Superior temporal gyrus (tissue), 1 donor: ENCODE measurements at regions not wholly inside any gene's neighbourhood (a gene's known extent, or its start where the extent isn't known, plus 50 kb on each side); places are given as distances from the start of the nearest gene placed in this dataset.
"Not testable (repeated sequence)": the region's sequence is repeated elsewhere in the genome, so short reads cannot be mapped to it uniquely, and the experiment has no call there.

Experiments used
- DNase-seq: peaks from one replicate; pipeline ENCODE4 v3.0.0-alpha.2; 2016; ENCODE audit errors: extremely low spot score

- DNase-seq = no peak
Measured at GRCh38 chr22:49659924-49660315, 167.8 kb downstream of the BRD1 start.

GRCh38 chr22:49659281-49659923 lies 168.3 kb downstream of the BRD1 start:
- no peak for DNase-seq

GRCh38 chr22:49658902-49659280 lies 168.8 kb downstream of the BRD1 start:
- no peak for DNase-seq

GRCh38 chr22:49657974-49658590 lies 169.6 kb downstream of the BRD1 start:
- DNase-seq = no peak

GRCh38 chr22:49657275-49657973 lies 170.2 kb downstream of the BRD1 start:
- no peak for DNase-seq

GRCh38 chr22:49656883-49657274 lies 170.8 kb downstream of the BRD1 start:
- not testable (repeated sequence) for DNase-seq

GRCh38 chr22:49656291-49656851 lies 171.3 kb downstream of the BRD1 start:
- no peak for DNase-seq

- DNase-seq = no peak
Measured at GRCh38 chr22:49655168-49655812, 172.4 kb downstream of the BRD1 start.

GRCh38 chr22:49650336-49651241 lies 177.1 kb downstream of the BRD1 start:
- DNase-seq = no peak

- DNase-seq = no peak
Measured at GRCh38 chr22:49649166-49650068, 178.3 kb downstream of the BRD1 start.

GRCh38 chr22:49648053-49648452 lies 179.6 kb downstream of the BRD1 start:
- DNase-seq = no peak

- no peak for DNase-seq
Measured at GRCh38 chr22:49647627-49648026, 180.0 kb downstream of the BRD1 start.

GRCh38 chr22:49646876-49647275 lies 180.8 kb downstream of the BRD1 start:
- DNase-seq = no peak

- DNase-seq = no peak
Measured at GRCh38 chr22:49645791-49646550, 181.7 kb downstream of the BRD1 start.

GRCh38 chr22:49645257-49645656 lies 182.4 kb downstream of the BRD1 start:
- no peak for DNase-seq

GRCh38 chr22:49643998-49644397 lies 183.7 kb downstream of the BRD1 start:
- DNase-seq = no peak

GRCh38 chr22:49643466-49643865 lies 184.2 kb downstream of the BRD1 start:
- DNase-seq = no peak

- DNase-seq = no peak
Measured at GRCh38 chr22:49642741-49643140, 184.9 kb downstream of the BRD1 start.

GRCh38 chr22:49642331-49642730 lies 185.3 kb downstream of the BRD1 start:
- no peak for DNase-seq
